ENCODE measurements at regions not wholly inside any gene's neighbourhood (a gene's known extent, or its start where the extent isn't known, plus 50 kb on each side); places are given as distances from the start of the nearest gene placed in this dataset.

GRCh38 chr3:64748244-64748904, 60.6 kb upstream of the ADAMTS9 start:
- no peaks in the 10 kb centered on the region for H3K27me3 ChIP-seq (ENCODE audit: control insufficient read depth, insufficient read depth, low read length)
- ChIA-PET CTCF (no interaction called here), POLR2A (no interaction called here)
- H3K4me3 ChIP-seq (ENCODE audit: low read depth, low read length), result no peak overlapping the region
- DNase-seq (ENCODE audit: low read depth), result no peak
- TF ChIP-seq, protein P1, sequence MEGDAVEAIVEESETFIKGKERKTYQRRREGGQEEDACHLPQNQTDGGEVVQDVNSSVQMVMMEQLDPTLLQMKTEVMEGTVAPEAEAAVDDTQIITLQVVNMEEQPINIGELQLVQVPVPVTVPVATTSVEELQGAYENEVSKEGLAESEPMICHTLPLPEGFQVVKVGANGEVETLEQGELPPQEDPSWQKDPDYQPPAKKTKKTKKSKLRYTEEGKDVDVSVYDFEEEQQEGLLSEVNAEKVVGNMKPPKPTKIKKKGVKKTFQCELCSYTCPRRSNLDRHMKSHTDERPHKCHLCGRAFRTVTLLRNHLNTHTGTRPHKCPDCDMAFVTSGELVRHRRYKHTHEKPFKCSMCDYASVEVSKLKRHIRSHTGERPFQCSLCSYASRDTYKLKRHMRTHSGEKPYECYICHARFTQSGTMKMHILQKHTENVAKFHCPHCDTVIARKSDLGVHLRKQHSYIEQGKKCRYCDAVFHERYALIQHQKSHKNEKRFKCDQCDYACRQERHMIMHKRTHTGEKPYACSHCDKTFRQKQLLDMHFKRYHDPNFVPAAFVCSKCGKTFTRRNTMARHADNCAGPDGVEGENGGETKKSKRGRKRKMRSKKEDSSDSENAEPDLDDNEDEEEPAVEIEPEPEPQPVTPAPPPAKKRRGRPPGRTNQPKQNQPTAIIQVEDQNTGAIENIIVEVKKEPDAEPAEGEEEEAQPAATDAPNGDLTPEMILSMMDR (IDR thresholded peaks at IDR 0.05; ENCODE audit: insufficient read depth, low read depth, low read length), result no peak
- no peaks in the 10 kb centered on the region for H3K36me3 ChIP-seq (ENCODE audit: control insufficient read depth, insufficient read depth, low read length)

GRCh38 chr3:64747679-64748078, 59.9 kb upstream of the ADAMTS9 start:
- Histone ChIP-seq H3K4me3 (ENCODE audit: low read depth, low read length) (no peak overlapping the region), H3K27me3 (ENCODE audit: control insufficient read depth, insufficient read depth, low read length) (no peaks in the 10 kb centered on the region), H3K36me3 (ENCODE audit: control insufficient read depth, insufficient read depth, low read length) (no peaks in the 10 kb centered on the region)
- ChIA-PET CTCF (no interaction called here), POLR2A (no interaction called here)
- no peak for DNase-seq (ENCODE audit: low read depth)
- TF ChIP-seq, protein P1 (IDR thresholded peaks at IDR 0.05; ENCODE audit: insufficient read depth, low read depth, low read length), result no peak

GRCh38 chr3:64743887-64744243, 56.1 kb upstream of the ADAMTS9 start:
- ChIA-PET CTCF (no interaction called here), POLR2A (no interaction called here)
- Histone ChIP-seq H3K4me3 (ENCODE audit: low read depth, low read length) (no peak overlapping the region), H3K36me3 (ENCODE audit: control insufficient read depth, insufficient read depth, low read length) (no peaks in the 10 kb centered on the region), H3K27me3 (ENCODE audit: control insufficient read depth, insufficient read depth, low read length) (no peaks in the 10 kb centered on the region)
- TF ChIP-seq, protein P1 (IDR thresholded peaks at IDR 0.05; ENCODE audit: insufficient read depth, low read depth, low read length), result no peak
- no peak for DNase-seq (ENCODE audit: low read depth)

GRCh38 chr3:64743156-64743886, 55.5 kb upstream of the ADAMTS9 start:
- CTCF ChIA-PET, result interaction anchor here (0.6 kb wide), 2 partner anchors 363 to 940 kb away, joined by 3 to 4 read pairs; no protein-coding TSS in a partner anchor
- POLR2A ChIA-PET, result no interaction called here
- no peak overlapping the region for H3K4me3 ChIP-seq (ENCODE audit: low read depth, low read length)
- DNase-seq (ENCODE audit: low read depth), result no peak
- no peaks in the 10 kb centered on the region for H3K27me3 ChIP-seq (ENCODE audit: control insufficient read depth, insufficient read depth, low read length)
- no peaks in the 10 kb centered on the region for H3K36me3 ChIP-seq (ENCODE audit: control insufficient read depth, insufficient read depth, low read length)
- TF ChIP-seq, protein P1 (IDR thresholded peaks at IDR 0.05; ENCODE audit: insufficient read depth, low read depth, low read length), result no peak

DNA sequence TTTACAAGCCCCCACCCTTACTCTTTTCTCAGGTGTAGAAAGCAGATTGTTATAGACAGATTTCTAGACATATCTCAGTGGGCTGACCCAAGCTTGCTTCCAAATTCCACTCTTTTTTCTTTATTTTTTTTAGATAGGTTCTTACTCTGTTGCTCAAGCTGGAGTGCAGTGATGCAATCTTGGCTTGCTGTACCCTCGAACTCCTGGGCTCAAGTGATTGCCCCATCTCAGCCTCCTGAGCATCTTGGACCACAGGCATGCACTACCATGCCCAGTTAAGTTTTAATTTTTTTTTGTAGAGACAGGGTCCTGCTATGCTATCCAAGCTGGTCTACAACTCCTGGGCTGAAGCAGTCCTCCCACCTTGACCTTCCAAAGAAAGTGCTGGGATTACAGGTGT, 53.5 kb upstream of the ADAMTS9 start:
- TF ChIP-seq, protein P1 (IDR thresholded peaks at IDR 0.05; ENCODE audit: insufficient read depth, low read depth, low read length), result no peak
- DNase-seq (ENCODE audit: low read depth), result no peak
- CTCF ChIA-PET, result interaction anchor here (0.6 kb wide), 1 partner anchor 263 kb away, joined by 3 read pairs; no protein-coding TSS in a partner anchor
- H3K36me3 ChIP-seq (ENCODE audit: control insufficient read depth, insufficient read depth, low read length), result no peaks in the 10 kb centered on the region
- H3K4me3 ChIP-seq (ENCODE audit: low read depth, low read length), result no peak overlapping the region
- no peaks in the 10 kb centered on the region for H3K27me3 ChIP-seq (ENCODE audit: control insufficient read depth, insufficient read depth, low read length)
- POLR2A ChIA-PET, result no interaction called here

All from BJ (cell line).